ENCODE measurements at regions not wholly inside any gene's neighbourhood (a gene's known extent, or its start where the extent isn't known, plus 50 kb on each side); places are given as distances from the start of the nearest gene placed in this dataset.

DNA sequence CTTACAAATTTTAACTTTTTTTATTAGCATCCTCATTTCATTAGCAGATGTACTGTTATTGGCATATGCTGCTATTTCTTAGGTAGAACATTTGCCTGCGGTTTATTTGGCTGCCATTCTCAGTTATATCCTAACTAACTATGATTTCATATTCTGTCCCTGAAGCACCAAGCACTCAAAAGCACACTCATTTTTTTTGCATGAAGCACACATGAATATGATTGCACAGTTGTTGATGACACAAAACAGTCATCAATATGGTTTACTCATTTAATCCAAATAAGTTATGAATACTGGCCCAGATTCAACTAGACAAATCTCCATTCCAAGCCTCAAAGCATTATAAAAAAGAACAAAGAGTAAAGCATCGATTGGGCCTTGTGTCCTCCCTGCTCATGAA, 129.4 kb upstream of the CNTNAP5 start:
- no peak overlapping the region for H3K27ac ChIP-seq (ENCODE audit: low read depth in 2 of 2, low read length in 2 of 2)
- TF ChIP-seq, protein P1, sequence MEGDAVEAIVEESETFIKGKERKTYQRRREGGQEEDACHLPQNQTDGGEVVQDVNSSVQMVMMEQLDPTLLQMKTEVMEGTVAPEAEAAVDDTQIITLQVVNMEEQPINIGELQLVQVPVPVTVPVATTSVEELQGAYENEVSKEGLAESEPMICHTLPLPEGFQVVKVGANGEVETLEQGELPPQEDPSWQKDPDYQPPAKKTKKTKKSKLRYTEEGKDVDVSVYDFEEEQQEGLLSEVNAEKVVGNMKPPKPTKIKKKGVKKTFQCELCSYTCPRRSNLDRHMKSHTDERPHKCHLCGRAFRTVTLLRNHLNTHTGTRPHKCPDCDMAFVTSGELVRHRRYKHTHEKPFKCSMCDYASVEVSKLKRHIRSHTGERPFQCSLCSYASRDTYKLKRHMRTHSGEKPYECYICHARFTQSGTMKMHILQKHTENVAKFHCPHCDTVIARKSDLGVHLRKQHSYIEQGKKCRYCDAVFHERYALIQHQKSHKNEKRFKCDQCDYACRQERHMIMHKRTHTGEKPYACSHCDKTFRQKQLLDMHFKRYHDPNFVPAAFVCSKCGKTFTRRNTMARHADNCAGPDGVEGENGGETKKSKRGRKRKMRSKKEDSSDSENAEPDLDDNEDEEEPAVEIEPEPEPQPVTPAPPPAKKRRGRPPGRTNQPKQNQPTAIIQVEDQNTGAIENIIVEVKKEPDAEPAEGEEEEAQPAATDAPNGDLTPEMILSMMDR (IDR thresholded peaks at IDR 0.05; ENCODE audit: borderline replicate concordance, extremely low read depth, insufficient read depth) = no peak
- H3K9me3 ChIP-seq (ENCODE audit: control insufficient read depth in 2 of 3, insufficient read depth in 1 of 3, low read length in 3 of 3) = peaks cover 0 to 3% (median 0%) of the 10 kb centered on the region in 3 donors
- FAIRE-seq (no peak), DNase-seq (no peak)
- no peaks in the 10 kb centered on the region for H3K27me3 ChIP-seq (ENCODE audit: control insufficient read depth, insufficient read depth, low read length)
- intact Hi-C loops (cut with DNase I) = no loop called here
- no peak overlapping the region for H3K4me3 ChIP-seq (ENCODE audit: low read length in 3 of 3)
- no peak overlapping the region for H3K9ac ChIP-seq (ENCODE audit: low read length in 3 of 3)
- H3K4me1 ChIP-seq (ENCODE audit: control insufficient read depth in 2 of 3, insufficient read depth in 2 of 3, low read depth in 1 of 3, low read length in 3 of 3) = no peaks in the 10 kb centered on the region
- H3K36me3 ChIP-seq (ENCODE audit: control insufficient read depth in 2 of 3, insufficient read depth in 3 of 3, low read length in 3 of 3) = no peaks in the 10 kb centered on the region

GRCh38 chr2:123901256-123901655, 123.8 kb upstream of the CNTNAP5 start:
- no peak for FAIRE-seq
- TF ChIP-seq, protein P1 (IDR thresholded peaks at IDR 0.05; ENCODE audit: borderline replicate concordance, extremely low read depth, insufficient read depth) = no peak
- intact Hi-C loops (cut with DNase I) = no loop called here
- Histone ChIP-seq H3K9ac (ENCODE audit: low read length in 3 of 3) (no peak overlapping the region), H3K9me3 (ENCODE audit: control insufficient read depth in 2 of 3, insufficient read depth in 1 of 3, low read length in 3 of 3) (peaks cover 0 to 10% (median 0%) of the 10 kb centered on the region in 3 donors), H3K4me1 (ENCODE audit: control insufficient read depth in 2 of 3, insufficient read depth in 2 of 3, low read depth in 1 of 3, low read length in 3 of 3) (no peaks in the 10 kb centered on the region), H3K27me3 (ENCODE audit: control insufficient read depth, insufficient read depth, low read length) (no peaks in the 10 kb centered on the region), H3K36me3 (ENCODE audit: control insufficient read depth in 2 of 3, insufficient read depth in 3 of 3, low read length in 3 of 3) (no peaks in the 10 kb centered on the region), H3K4me3 (ENCODE audit: low read length in 3 of 3) (no peak overlapping the region), H3K27ac (ENCODE audit: low read depth in 2 of 2, low read length in 2 of 2) (no peak overlapping the region)
- DNase-seq = no peak

DNA sequence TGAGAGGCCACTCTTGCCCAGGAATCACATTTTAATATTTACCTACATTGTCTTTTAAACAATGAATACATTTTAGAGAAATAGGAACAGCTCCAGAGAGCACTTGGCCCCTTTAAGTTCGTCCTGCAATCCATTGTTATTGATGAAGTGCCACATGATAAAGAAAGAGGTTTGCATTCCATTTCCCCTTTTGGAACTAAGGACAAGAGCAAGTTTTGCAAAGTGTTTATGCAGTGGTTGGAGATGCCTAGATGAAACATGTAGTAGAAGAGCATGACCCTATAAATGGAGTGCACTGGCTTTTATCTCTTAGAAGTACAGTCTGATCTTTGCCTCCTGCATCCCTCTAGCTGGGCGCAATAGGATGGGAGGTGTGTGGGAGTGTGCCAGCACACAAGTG, 118.7 kb upstream of the CNTNAP5 start:
- Histone ChIP-seq H3K36me3 (ENCODE audit: control insufficient read depth in 2 of 3, insufficient read depth in 3 of 3, low read length in 3 of 3) (no peaks in the 10 kb centered on the region), H3K4me1 (ENCODE audit: control insufficient read depth in 2 of 3, insufficient read depth in 2 of 3, low read depth in 1 of 3, low read length in 3 of 3) (no peaks in the 10 kb centered on the region), H3K27ac (ENCODE audit: low read depth in 2 of 2, low read length in 2 of 2) (no peak overlapping the region), H3K9ac (ENCODE audit: low read length in 3 of 3) (no peak overlapping the region), H3K9me3 (ENCODE audit: control insufficient read depth in 2 of 3, insufficient read depth in 1 of 3, low read length in 3 of 3) (peaks cover 0 to 7% (median 0%) of the 10 kb centered on the region in 3 donors), H3K27me3 (ENCODE audit: control insufficient read depth, insufficient read depth, low read length) (no peaks in the 10 kb centered on the region), H3K4me3 (ENCODE audit: low read length in 3 of 3) (no peak overlapping the region)
- TF ChIP-seq, protein P1 (IDR thresholded peaks at IDR 0.05; ENCODE audit: borderline replicate concordance, extremely low read depth, insufficient read depth) = no peak
- DNase-seq = no peak
- intact Hi-C loops (cut with DNase I) = no loop called here
- FAIRE-seq = no peak

GRCh38 chr2:123908522-123908921, 116.6 kb upstream of the CNTNAP5 start:
- no peak for FAIRE-seq

More at GRCh38 chr2:123908522-123908921, 116.6 kb upstream of the CNTNAP5 start:
- no peak overlapping the region for H3K4me3 ChIP-seq (ENCODE audit: low read length in 3 of 3)
- H3K9ac ChIP-seq (ENCODE audit: low read length in 3 of 3) = no peak overlapping the region
- TF ChIP-seq, protein P1 (IDR thresholded peaks at IDR 0.05; ENCODE audit: borderline replicate concordance, extremely low read depth, insufficient read depth) = no peak
- H3K9me3 ChIP-seq (ENCODE audit: control insufficient read depth in 2 of 3, insufficient read depth in 1 of 3, low read length in 3 of 3) = no peaks in the 10 kb centered on the region
- no peak for DNase-seq
- H3K4me1 ChIP-seq (ENCODE audit: control insufficient read depth in 2 of 3, insufficient read depth in 2 of 3, low read depth in 1 of 3, low read length in 3 of 3) = no peaks in the 10 kb centered on the region
- no peak overlapping the region for H3K27ac ChIP-seq (ENCODE audit: low read depth in 2 of 2, low read length in 2 of 2)
- H3K36me3 ChIP-seq (ENCODE audit: control insufficient read depth in 2 of 3, insufficient read depth in 3 of 3, low read length in 3 of 3) = no peaks in the 10 kb centered on the region
- intact Hi-C loops (cut with DNase I) = no loop called here
- no peaks in the 10 kb centered on the region for H3K27me3 ChIP-seq (ENCODE audit: control insufficient read depth, insufficient read depth, low read length)
